Panc1 (cell line): ENCODE measurements at regions not wholly inside any gene's neighbourhood (a gene's known extent, or its start where the extent isn't known, plus 50 kb on each side); places are given as distances from the start of the nearest gene placed in this dataset.

ENCODE experiments used
- CTCF ChIP-seq: fragments of 450-650 bp; IDR thresholded peaks from 2 replicates; pipeline ENCODE4 v1.5.1; 2017; ENCODE audit warnings: mild to moderate bottlenecking
- POLR2AphosphoS5 ChIP-seq: IDR thresholded peaks from 2 replicates; pipeline ENCODE4 v1.6.1; 2012; ENCODE audit warnings: mild to moderate bottlenecking, low read depth, low read length, moderate library complexity
- TCF7L2 ChIP-seq: IDR thresholded peaks from 2 replicates; pipeline ENCODE4 v1.6.1; 2011; ENCODE audit warnings: mild to moderate bottlenecking, low read depth, low read length, inconsistent platforms

DNA sequence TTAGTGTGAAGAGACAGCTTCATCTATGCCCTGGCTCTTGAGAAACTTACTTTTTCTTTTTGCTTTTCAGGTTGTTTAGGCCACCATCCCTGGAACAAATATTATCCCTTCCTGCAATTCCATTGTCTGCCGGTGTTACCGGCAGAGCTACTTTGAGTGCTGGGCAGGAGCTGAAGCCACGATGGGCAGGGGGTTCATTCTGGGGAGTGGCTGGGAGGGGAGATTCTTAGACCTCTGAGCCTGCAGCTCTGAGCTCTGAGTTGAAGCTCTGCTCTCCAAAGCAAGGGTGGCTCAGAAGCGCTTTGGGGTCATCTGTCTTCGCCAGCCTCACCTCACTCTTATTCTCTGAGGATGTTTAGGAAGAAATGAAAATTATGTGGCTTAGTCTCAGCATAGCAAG, 1066.6 kb upstream of the SLC10A2 start:
- no peak for TF ChIP-seq CTCF
- no peak for TF ChIP-seq TCF7L2
- no peak for TF ChIP-seq POLR2AphosphoS5
